A673 (cell line): ENCODE measurements at regions not wholly inside any gene's neighbourhood (a gene's known extent, or its start where the extent isn't known, plus 50 kb on each side); places are given as distances from the start of the nearest gene placed in this dataset.

Source experiments
- BruUV-seq: library from RNA; stranded (reverse); fragments of 400-500 nt; replicated peaks from 2 replicates; lab custom pipeline; 2021; lab: Mats Ljungman, UMichigan
- CTCF ChIA-PET: fragments of 300-600 bp; sonication (Branson Sonifier 250); formaldehyde crosslinking; loops from one replicate; lab custom pipeline; 2022; ENCODE audit warnings: antibody characterized with exemption; lab: Charles Lee
- POLR2A ChIA-PET: fragments of 300-600 bp; sonication (Branson Sonifier 250); formaldehyde crosslinking; loops from one replicate; lab custom pipeline; 2022; ENCODE audit warnings: antibody characterized with exemption; ENCODE audit not compliant: low non-redundant PET; lab: Charles Lee
- DNase-seq: peaks from one replicate; pipeline ENCODE4 v3.0.0-alpha.2; 2015; ENCODE audit warnings: low spot score
- H3K27ac ChIP-seq: fragments of 200-600 bp; sonication (generic); 2 replicates; pipeline ENCODE4 v1.5.1; 2016; ENCODE audit warnings: mixed run types, low read depth, mild to moderate bottlenecking, mixed read lengths, antibody characterized with exemption, low read length; ENCODE audit not compliant: poor library complexity, severe bottlenecking
- H3K27me3 ChIP-seq: fragments of 200-600 bp; sonication (generic); replicated peaks from 2 replicates; pipeline ENCODE4 v1.6.1; 2017; ENCODE audit warnings: mixed run types, low read depth, mild to moderate bottlenecking, mixed read lengths, antibody characterized with exemption, low read length; ENCODE audit not compliant: insufficient read depth, poor library complexity
- H3K36me3 ChIP-seq: fragments of 200-600 bp; sonication (generic); 2 replicates; pipeline ENCODE4 v1.6.1; 2016; ENCODE audit warnings: mixed run types, mild to moderate bottlenecking, mixed read lengths, antibody characterized with exemption, low read length; ENCODE audit not compliant: insufficient read depth, poor library complexity, severe bottlenecking
- H3K4me1 ChIP-seq: fragments of 200-600 bp; sonication (generic); 2 replicates; pipeline ENCODE4 v1.6.1; 2017; ENCODE audit warnings: mixed run types, mild to moderate bottlenecking, mixed read lengths, antibody characterized with exemption, low read length; ENCODE audit not compliant: insufficient read depth, poor library complexity, severe bottlenecking
- H3K4me3 ChIP-seq: fragments of 200-600 bp; sonication (generic); 2 replicates; pipeline ENCODE4 v1.5.1; 2016; ENCODE audit warnings: low read depth, mixed run types, mild to moderate bottlenecking, mixed read lengths, low read length; ENCODE audit not compliant: poor library complexity, severe bottlenecking
- H3K9me3 ChIP-seq: fragments of 200-600 bp; sonication (generic); 2 replicates; pipeline ENCODE4 v1.6.1; 2016; ENCODE audit warnings: mixed run types, low read depth, mild to moderate bottlenecking, mixed read lengths, antibody characterized with exemption, low read length; ENCODE audit not compliant: poor library complexity, severe bottlenecking
- CTCF ChIP-seq: fragments of 300-800, 200-600 bp; sonication (generic); conservative IDR thresholded peaks from 2 replicates; pipeline ENCODE4 v1.5.1; 2017; ENCODE audit warnings: low read depth, mild to moderate bottlenecking, antibody characterized with exemption, low read length, moderate library complexity, mixed read lengths
- EZH2 ChIP-seq: fragments of 200-600 bp; sonication (generic); IDR thresholded peaks from 2 replicates; pipeline ENCODE4 v1.6.1; 2017; ENCODE audit warnings: borderline replicate concordance, low read depth, mild to moderate bottlenecking, mixed read lengths, antibody characterized with exemption, low read length; ENCODE audit not compliant: poor library complexity, severe bottlenecking
- intact Hi-C: fragments of 100-400 bp; cut with micrococcal nuclease; formaldehyde crosslinking; loops from one replicate; pipeline ENCODE4 v1.10.0; 2022; ENCODE audit not compliant: unreplicated experiment

GRCh38 chr2:56580242-56580641 is 396.5 kb downstream of the CCDC85A start:
- H3K27ac ChIP-seq = no peak overlapping the region
- POLR2A ChIA-PET = no interaction called here
- intact Hi-C loops = no loop called here

DNA sequence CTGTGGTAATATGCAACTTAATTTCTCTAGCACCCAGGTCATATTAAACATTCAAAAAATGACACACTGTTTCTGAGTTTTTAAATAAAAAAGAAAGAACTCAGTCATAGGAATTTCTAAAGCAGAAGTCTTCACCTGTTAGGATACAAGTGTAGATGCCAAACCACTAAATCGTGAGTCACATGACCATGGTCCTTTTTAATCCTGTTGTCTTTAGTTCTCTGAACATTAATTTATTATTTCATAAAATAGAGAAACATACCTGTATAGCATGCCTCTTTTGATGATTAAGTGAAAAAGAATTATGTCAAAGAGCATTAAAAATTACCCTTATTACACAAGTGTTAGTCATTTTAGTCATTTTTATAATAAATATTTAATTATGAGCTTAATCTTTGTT is 398.8 kb downstream of the CCDC85A start:
- no peaks in the 10 kb centered on the region for H3K4me1 ChIP-seq
- H3K4me3 ChIP-seq = no peak overlapping the region
- no TSS peak for BruUV-seq
- ChIA-PET POLR2A (no interaction called here), CTCF (no interaction called here)
- no peak overlapping the region for H3K27ac ChIP-seq
- DNase-seq = no peak
- no peaks in the 10 kb centered on the region for H3K36me3 ChIP-seq
- no peak for TF ChIP-seq CTCF
- TF ChIP-seq EZH2 = no peak
- intact Hi-C loops = no loop called here
- H3K27me3 ChIP-seq = no peaks in the 10 kb centered on the region
- H3K9me3 ChIP-seq = no peaks in the 10 kb centered on the region

More at GRCh38 chr2:56580242-56580641, 396.5 kb downstream of the CCDC85A start:
- Histone ChIP-seq H3K36me3 (no peaks in the 10 kb centered on the region), H3K4me3 (no peak overlapping the region), H3K4me1 (no peaks in the 10 kb centered on the region), H3K9me3 (no peaks in the 10 kb centered on the region), H3K27me3 (no peaks in the 10 kb centered on the region)
- no peak for TF ChIP-seq CTCF
- TF ChIP-seq EZH2 = no peak
- BruUV-seq = no TSS peak
- DNase-seq = no peak
- CTCF ChIA-PET = no interaction called here

GRCh38 chr2:56583796-56584315 is 400.1 kb downstream of the CCDC85A start:
- no peak for TF ChIP-seq EZH2
- TF ChIP-seq CTCF = no peak
- H3K27ac ChIP-seq = no peak overlapping the region
- DNase-seq = no peak
- H3K36me3 ChIP-seq = no peaks in the 10 kb centered on the region
- no TSS peak for BruUV-seq
- no peaks in the 10 kb centered on the region for H3K9me3 ChIP-seq
- H3K27me3 ChIP-seq = no peaks in the 10 kb centered on the region
- intact Hi-C loops = no loop called here
- CTCF ChIA-PET = no interaction called here
- H3K4me3 ChIP-seq = no peak overlapping the region
- POLR2A ChIA-PET = no interaction called here
- H3K4me1 ChIP-seq = no peaks in the 10 kb centered on the region
